ENCODE measurements at regions not wholly inside any gene's neighbourhood (a gene's known extent, or its start where the extent isn't known, plus 50 kb on each side); places are given as distances from the start of the nearest gene placed in this dataset.

DNA sequence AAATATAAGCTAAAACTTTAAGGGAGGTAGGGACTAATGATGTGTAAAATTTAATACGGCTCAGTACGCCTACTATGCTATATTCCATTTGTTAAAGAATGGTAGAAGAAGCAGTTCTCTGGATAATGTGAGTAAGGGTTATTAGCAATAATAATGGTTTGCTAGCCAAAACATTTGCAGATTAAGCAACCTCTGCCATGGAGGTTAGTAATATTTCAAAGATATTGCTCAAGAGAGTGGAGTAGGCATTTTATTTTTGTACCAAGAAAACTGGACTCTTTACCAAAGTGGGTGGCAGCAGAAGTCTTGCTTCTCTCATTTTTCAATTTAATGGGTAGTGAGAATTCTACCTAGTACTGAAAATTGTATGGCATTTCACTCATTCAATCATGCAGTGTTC, 158.9 kb upstream of the TMEM106B start:
- no peak overlapping the region for H3K4me2 ChIP-seq (ENCODE audit: low read depth, low read length)
- dilution Hi-C loops (cut with HindIII; ENCODE audit: low sequenced_read_pairs, unreplicated experiment), result no loop called here

More for the DNA sequence above, 158.9 kb upstream of the TMEM106B start:
- H3K27ac ChIP-seq (ENCODE audit: insufficient read depth, low read length), result no peak overlapping the region
- H2BK120ac ChIP-seq (ENCODE audit: low read depth, low read length), result no peak overlapping the region
- no peak overlapping the region for H3K14ac ChIP-seq (replicated peaks; ENCODE audit: low read depth, low read length)
- no peak for ATAC-seq (ENCODE audit: low read depth)
- in situ Hi-C loops (cut with MboI; ENCODE audit: low sequenced_read_pairs) (loop anchor here (25.0 kb wide), 2 partner anchors 435 to 615 kb away; no protein-coding TSS in a partner anchor), intact Hi-C loops (cut with micrococcal nuclease) (no loop called here)
- H3K4me1 ChIP-seq (ENCODE audit: control insufficient read depth, insufficient read depth, low read length), result peaks cover 5% of the 10 kb centered on the region
- no peaks in the 10 kb centered on the region for H3K79me1 ChIP-seq (ENCODE audit: low read depth in 1 of 2, low read length in 2 of 2)
- H3K4ac ChIP-seq (ENCODE audit: low read depth, low read length), result no peak overlapping the region
- no peak overlapping the region for H3K23ac ChIP-seq (ENCODE audit: low read depth, low read length)
- H2AFZ ChIP-seq (replicated peaks; ENCODE audit: low read length, poor library complexity), result no peak overlapping the region
- BruUV-seq (replicated peaks), result no TSS peak
- H3K18ac ChIP-seq (ENCODE audit: low read depth, low read length), result no peak overlapping the region
- H2AK5ac ChIP-seq (ENCODE audit: low read depth, low read length), result no peak overlapping the region
- no peak overlapping the region for H4K91ac ChIP-seq (ENCODE audit: insufficient read depth, low read depth, low read length)
- H3K4me3 ChIP-seq (ENCODE audit: insufficient read depth, low read depth, low read length), result no peak overlapping the region
- no peak overlapping the region for H2BK20ac ChIP-seq (ENCODE audit: low read depth, low read length)
- H2AK9ac ChIP-seq (replicated peaks; ENCODE audit: low read depth, low read length, poor library complexity), result no peak overlapping the region
- H3K9me1 ChIP-seq (ENCODE audit: insufficient read depth, low read length), result no peaks in the 10 kb centered on the region; the same call in 1 of the 2 replicates
- CTCF ChIA-PET, result no interaction called here
- H4K8ac ChIP-seq (ENCODE audit: low read depth in 2 of 2, low read length in 2 of 2), result no peak overlapping the region
- TF ChIP-seq MAFK (IDR thresholded peaks at IDR 0.05; ENCODE audit: low read depth, low read length) (no peak), CEBPB (IDR thresholded peaks at IDR 0.05; ENCODE audit: low read depth, low read length) (peak; percentile 46; the same call in 1 of the 2 replicates)
- H2BK5ac ChIP-seq (ENCODE audit: low read depth, low read length, poor library complexity, severe bottlenecking), result no peak overlapping the region
- H3K27me3 ChIP-seq (ENCODE audit: control insufficient read depth, insufficient read depth, low read length), result no peaks in the 10 kb centered on the region
- H3K9ac ChIP-seq (ENCODE audit: low read depth, low read length), result no peak overlapping the region
- no peak overlapping the region for H3K56ac ChIP-seq (ENCODE audit: extremely low read depth, insufficient read depth, low read length)
- no peak for DNase-seq
- no CpG with 5 or more reads among the region's 2 CpGs for WGBS, 2 experiments (ENCODE audit: extremely low coverage in 2 of 2, insufficient read length in 1 of 2)
- no peaks in the 10 kb centered on the region for H3K36me3 ChIP-seq (ENCODE audit: control insufficient read depth, insufficient read depth, low read length)
- H2BK15ac ChIP-seq (ENCODE audit: low read depth, low read length), result no peak overlapping the region
- H4K5ac ChIP-seq (ENCODE audit: low read depth, low read length), result no peak overlapping the region
- no peaks in the 10 kb centered on the region for H4K20me1 ChIP-seq (ENCODE audit: insufficient read depth, low read length)
- POLR2A ChIA-PET (ENCODE audit: unreplicated experiment), result no interaction called here
- peaks cover 8% of the 10 kb centered on the region for H3K9me3 ChIP-seq (ENCODE audit: control insufficient read depth, insufficient read depth, low read length)
